NCI-H2227 (cell line): ENCODE measurements at regions not wholly inside any gene's neighbourhood (a gene's known extent, or its start where the extent isn't known, plus 50 kb on each side); places are given as distances from the start of the nearest gene placed in this dataset.
"Not testable (repeated sequence)": the region's sequence is repeated elsewhere in the genome, so short reads cannot be mapped to it uniquely, and the experiment has no call there.

Experiments
- DNase-seq: peaks from one replicate; lab custom pipeline; 2025; ENCODE audit not compliant: unreplicated experiment; lab: John Stamatoyannopoulos, UW

DNA sequence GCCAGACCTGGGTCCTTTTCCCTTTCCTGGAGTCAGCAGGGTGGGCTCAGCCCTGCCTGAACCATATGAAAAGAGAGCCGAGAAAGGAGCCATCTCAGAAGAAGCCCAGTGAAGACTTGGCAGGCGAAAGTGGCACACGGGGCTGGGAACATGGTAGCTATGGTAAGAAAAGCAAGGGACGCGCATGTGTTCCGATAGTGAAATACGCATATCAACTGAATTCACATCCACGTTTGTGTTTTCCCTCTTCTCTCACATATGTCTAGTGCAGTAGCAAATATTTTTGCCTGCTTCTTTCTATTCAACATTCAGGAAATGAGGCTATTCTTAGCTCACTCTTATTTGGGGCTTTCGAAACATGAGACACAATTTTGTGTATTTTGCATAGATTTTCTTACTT lies 54.1 kb upstream of the PEG3 start:
- no peak for DNase-seq

DNA sequence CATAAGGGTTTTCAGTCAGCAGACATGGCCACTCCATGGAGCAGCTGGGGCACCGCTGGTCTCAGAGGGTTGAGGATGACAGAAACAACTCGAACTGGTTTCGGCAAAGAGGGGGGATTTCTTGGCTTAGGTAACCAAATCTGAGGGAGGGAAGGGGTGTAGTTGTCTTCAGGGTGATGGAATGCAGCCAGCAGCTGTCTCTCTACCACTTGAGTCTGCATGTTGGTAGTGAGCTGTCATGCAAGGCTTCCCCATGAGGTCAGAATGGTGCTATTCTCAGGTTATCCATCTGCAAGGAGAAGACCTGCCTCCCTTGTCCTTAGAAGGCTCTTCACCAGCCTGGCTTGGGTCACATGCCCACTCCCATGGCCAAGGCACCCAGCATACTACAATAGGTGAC lies 55.6 kb upstream of the PEG3 start:
- no peak for DNase-seq

DNA sequence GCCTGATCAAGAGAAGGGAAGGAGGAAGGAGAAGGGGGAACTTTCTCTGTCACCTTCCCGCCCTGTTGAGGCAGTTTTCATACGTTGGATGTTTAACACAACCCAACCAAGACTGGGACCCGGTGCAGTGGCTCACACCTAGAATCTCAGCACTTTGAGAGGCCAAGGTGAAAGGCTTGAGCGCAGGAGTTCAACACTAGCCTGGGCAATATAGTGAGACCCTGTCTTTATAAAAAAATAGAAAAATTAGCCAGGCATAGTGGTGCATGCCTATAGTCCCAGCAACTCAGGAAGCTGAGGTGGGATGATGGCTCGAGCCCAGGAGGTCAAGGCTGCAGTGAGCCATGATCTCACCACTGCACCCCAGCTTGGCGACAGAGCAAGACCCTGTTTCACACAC lies 59.4 kb upstream of the PEG3 start:
- no peak for DNase-seq

DNA sequence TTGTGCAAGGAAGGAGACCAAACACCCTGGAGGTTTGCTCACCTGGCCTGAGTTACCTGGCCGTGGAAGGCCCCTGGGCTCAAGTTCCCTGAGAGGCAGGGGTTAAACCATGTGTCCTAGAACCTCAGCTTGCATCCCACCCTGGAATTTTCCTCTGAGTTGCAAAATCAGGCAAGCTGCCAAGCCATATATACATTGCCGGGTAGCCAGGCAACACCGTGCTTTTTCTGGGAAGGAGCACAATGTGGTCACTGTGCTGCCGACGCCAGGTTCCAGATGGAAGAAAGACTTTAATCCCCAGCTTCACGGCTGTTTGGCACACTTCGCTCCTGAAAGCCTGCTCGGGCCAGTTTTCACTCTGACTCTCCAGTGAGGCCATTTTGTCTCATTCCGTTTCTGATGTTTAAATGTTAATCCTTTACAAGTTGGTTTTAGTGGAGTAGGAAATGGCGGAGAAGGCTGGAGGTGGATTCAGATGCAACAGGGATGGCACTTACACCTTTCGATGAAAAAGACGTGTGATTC lies 60.1 kb upstream of the PEG3 start:
- DNase-seq: no peak

DNA sequence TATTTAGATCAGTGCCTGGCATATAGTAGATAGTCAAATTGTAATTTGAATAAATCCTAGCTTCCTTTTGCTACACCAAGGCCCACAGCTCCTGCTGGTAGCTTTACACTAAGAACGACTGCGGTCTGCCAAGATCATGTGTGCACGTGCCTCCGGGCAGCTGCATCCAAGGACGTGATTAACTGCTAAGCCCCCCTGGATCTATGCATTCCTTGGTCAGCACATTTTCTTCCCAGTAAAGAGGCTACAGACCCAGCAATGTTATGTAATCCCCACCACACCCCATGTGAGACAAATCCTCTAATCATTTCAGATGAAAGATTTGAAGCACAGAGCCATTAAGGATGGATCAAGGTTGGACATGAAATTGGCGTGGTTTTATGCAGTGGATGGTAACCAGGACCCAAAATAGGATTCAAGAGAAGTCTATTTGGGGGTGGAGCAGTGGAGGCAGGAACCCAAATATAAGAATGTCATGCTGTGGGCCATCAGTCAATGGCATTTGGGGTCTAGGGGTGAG lies 65.2 kb upstream of the PEG3 start:
- no peak for DNase-seq

DNA sequence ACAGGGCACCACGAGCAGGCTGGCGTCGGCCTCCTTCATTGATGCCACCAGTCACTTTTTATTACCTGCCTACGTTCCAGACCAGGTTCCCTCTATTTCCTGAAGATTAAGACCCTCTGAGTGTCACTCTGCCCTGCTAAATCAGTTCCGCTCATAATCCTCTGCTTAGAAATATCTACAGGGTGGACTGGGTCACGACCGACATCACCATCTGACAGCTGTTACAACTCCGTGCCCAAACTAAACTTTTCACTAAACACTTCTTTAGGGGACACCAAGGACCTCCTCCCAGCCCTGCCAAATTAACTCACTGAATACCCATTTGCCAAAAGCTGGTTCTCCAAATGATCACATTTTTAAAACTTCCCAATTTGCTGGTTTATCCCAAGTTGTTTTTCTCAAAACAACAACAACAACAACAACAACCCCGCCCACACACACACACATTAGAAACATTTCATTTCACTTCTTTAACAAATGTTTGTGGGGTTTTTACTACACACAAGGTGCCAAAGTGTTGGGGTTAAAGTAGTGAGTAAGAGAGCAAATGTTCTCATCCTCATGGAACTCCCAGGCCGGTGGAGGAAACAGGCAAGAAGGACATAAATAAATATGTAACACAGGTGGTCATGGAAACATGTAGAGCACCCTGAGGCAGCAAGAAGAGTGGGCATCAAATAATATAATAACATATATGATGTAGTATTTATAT lies 72.0 kb upstream of the PEG3 start:
- no peak for DNase-seq

DNA sequence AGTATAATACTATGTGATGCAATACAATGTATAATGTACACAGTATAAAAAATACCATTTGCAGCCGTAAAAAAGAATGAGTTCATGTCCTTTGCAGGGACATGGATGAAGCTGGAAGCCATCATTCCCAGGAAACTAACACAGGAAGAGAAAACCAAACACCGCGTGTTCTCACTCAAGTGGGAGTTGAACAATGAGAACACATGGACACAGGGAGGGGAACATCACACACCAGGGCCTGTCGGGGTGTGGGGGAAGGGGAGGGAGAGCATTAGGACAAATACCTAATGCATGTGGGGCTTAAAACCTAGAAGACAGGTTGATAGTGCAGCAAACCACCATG lies 72.6 kb upstream of the PEG3 start:
- not testable (repeated sequence) for DNase-seq

DNA sequence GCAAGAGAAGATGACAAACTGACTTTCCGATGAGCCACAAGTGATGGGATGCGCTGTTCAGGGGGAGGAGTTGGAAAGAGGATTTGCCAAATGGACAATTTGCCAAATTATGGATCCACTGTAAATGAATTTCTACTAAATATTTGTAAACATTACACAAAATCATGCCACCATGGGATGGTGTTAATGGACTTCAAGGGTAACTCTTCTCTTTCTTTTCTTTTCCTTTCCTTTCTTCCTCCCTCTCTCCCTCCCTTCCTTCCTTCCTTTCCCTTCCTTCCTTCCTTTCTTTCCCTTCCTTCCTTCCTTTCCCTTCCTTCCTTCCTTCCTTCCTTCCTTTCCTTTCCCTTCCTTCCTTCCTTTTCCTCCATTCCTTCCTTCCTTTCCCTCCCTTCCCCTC lies 76.0 kb upstream of the PEG3 start:
- DNase-seq: no peak

DNA sequence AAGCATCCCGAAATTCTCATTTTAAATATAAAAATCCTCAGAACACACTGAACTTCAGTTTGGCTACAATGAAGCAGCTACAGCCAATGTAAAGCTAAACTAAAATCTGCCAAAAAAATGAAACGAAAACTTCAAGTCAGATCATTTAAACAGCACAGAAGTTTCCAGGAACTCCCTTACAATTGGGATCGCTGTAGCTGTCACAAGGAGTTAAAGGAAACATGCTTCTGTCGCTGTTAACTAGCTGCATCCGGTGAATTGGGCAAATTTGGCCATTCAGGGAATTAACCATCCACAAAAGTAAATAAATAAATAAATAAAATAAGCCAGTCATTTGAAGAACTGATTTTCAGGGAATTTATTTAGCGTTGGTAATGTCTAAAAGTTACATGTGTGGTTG lies 77.0 kb upstream of the PEG3 start:
- no peak for DNase-seq

DNA sequence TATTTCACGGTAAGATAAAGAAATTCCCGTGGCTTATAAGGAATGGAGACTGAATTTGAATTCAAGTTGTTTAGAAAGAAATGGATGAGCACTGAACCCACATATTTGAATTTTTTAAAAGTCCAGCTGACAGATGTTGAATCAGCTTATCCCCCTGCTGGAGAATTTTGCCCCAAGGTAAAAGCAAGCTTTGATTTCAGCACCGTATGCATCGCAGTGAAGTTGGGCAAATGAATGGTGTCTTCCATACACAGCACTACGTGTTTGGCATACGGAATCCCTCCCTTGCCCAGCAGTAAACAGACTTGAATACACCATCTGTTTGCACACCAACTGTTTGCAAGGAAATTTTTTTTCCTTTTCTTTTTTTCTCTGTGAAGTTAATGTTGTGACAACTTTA lies 77.5 kb upstream of the PEG3 start:
- peak; percentile 49 for DNase-seq

DNA sequence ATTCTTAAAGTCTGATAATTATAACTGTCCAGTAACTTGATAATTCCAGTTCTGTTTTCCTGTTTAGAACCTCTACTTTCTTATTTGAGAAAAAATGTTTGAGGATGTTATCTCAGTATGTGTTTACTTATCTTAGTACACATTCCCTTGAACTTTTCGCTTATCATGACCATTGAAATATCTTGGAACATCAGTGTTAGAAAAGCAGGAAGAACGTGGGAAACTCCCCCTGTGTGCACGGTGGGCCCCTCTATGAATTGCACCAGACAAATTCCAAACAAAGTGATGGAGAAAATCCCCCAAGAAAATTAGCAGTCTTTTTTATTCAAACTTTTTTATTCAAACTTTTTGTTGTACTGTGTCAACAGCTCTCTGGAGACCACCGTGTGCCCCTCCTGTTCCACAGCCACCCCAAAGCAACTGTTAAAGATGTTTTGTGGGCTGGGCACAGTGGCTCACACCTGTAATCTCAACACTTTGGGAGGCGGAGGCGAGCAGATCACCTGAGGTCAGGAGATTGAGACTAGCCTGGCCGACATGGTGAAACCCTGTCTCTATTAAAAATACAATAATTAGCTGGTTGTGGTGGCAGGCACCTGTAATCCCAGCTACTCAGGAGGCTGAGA lies 78.3 kb upstream of the PEG3 start:
- DNase-seq: no peak

DNA sequence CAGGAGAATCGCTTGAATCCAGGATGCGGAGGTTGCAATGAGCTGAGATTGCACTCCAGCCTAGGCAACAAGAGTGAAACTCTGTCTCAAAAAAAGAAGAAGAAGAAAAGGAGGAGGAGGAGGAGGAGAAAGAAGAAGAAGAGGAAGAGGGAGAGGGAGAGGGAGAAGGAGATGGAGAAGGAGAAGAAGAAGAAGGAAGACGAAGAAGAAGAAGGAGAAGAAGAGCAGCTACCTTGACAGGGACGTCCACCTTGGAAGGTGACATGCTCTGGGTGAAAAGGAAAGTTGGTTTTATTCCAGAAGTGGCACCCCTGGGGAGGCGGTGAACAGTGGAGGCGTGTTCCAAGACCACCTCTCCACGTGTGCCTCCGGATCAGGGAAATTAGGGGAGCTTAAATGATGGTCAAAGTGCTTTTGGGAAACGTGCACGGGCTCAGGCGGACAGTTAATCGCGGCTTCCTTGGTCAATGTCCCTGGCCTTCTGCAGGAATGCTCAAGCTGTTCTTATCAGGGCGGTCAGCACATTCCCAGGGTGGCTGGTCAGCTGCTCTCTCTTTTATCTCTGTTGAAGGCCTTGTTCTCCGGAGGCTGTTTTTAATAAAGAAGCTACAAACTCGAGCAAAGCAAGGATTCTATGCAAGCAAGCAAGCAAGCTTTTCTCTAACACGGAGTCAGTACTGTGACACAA lies 78.9 kb upstream of the PEG3 start:
- DNase-seq: no peak

DNA sequence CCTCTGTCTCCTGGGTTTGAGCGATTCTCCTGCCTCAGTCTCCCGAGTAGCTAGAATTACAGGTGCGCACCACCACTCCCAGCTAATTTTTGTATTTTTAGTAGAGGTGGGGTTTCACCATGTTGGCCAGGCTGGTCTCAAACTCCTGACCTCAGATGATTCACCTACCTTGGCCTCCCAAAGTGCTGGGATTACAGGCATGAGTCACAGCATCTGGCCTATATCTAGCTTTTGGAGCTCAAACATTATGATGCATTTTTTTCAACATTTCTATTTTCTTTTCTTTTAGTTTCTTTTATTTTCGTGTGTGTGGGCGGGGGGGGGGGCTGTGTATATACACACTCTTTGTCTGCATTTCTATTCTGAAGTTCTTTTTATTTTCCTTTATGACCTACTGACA lies 85.6 kb upstream of the PEG3 start:
- not testable (repeated sequence) for DNase-seq

DNA sequence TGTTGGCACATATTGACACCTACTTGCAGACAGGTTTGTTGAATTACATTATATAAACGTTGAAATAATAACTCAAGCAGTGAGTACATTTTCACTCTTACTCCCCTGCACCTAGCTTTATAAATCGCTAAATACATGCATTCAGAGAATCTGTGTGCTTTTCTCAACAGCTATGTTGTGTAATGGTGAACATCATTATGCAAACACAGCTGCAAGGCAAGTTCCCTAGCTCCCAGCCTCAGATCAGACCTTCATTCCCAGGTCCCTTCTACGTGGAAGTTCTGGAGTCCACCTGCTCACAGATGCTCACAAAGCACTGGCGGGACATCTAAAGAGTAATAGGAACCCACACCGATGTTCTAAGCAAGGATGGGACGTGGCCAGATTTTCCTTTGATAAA lies 86.8 kb upstream of the PEG3 start:
- no peak for DNase-seq

DNA sequence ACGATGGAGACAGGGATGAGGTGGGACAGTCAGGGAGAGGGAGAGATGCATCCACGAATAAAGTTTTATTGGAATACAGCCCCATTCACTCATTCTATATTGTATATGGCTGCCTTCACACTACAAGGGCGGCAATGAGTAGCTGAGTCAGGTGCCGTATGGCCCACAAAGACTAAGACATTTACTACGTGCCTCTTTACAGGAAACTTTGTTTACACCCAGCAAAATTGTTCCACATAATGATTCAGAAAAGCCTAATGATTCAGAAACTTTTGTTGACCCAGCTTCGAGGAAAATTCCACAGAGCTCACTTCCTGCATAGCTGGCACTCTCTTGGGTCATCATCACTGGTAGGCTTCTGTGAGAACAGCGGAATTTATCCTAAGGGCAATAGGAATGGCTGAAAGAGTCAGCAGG lies 87.3 kb upstream of the PEG3 start:
- no peak for DNase-seq

DNA sequence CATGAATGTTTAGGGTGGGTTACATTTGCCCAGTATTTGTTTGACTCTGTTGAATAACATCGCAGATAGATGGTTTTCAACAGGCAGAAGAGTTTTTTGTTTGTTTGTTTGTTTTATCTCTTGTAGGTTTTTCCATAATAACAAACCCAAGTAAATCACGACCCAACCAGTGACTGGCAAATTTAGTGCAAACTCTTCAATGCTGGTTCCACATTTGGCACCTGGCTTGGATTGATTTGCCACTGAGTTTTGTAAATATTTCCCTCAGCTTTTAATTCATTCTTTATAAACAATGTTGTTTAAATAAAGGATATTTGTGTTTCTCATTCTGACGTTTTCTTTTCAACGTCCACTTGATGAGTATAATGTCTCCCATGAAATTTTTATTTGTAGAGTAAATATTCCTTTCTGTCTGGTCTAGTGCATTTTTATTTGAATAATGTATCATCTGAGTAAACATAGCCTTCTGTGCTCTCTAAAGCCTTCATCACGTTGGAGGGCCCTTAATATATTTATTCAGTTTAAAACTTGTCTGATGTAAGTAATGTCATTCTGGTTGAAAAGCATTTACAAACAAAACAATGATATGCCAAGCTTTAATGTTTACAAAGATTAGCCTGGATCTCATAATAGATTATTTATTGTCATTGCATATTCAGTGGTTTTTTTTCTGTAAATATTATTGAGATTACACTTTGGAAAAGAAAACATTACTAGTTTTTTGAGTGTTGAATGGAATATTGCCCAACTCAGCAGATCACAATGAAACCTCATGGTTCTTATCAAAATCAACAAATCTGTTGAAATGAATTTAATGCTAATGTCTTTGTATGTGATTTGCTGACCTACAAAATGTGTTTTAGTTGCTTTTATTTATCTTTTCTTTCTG lies 90.4 kb upstream of the PEG3 start:
- DNase-seq: no peak

DNA sequence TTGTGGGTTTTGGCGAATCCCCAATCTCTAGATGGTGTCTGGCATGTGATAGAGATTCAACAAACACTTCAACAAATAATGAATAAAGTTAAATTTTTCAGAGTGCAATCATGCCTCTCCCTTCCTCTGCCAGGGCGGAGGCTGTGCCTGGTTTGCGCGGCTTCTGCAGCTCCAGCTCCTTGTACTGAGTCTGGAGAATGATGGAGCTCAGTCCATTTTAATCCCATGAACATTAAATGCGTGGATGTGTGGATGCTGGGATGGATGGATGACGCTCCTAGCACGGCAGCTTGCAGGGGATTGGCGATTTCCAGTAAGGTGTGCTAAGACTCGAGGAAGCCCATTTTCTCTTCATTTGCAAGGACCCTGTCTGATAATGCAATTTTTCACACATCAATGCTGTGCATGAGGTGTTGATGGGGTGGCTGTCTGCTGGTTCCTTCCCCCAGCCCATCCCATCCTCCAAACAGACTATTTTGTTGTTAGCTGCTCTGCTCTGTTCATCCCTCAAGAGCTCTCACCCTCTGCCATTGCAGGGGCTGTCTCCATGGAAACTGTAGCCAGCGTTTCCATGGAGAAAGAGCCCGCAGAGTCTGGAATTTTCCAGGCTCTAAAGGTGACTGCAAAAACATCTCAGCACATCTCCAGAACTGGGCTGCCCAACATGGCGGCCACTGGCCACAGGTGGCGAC lies 92.6 kb upstream of the PEG3 start:
- peak; percentile 93 for DNase-seq

DNA sequence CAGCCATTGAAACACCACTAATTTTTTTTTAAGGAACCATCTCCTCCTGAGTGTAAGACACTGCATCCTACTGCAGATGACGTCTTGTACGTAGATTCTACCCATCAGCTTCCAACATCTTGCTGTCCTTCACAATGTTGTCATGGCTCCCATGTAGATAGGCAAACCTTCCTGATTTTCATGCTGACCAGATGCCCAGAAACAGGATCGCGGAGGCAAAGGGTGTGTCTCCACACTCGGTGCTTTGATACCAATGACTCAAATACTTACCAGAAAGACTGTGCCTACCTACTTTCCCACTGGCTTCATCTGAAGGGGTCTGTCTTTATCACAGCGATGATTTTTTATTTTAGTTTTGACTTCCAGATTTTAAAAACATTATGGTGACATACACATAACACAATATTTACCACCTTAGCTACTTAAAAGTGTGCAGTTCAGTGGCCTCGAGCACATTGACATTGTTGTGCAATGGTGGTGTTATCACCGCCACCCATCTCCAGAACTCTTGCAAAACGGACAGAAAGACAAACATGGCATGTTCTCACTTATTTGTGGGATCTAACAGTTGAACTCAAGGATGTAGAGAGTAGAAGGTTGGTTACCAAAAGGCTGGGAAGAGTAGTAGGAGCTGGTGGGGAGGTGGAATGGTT lies 94.0 kb upstream of the PEG3 start:
- no peak for DNase-seq

DNA sequence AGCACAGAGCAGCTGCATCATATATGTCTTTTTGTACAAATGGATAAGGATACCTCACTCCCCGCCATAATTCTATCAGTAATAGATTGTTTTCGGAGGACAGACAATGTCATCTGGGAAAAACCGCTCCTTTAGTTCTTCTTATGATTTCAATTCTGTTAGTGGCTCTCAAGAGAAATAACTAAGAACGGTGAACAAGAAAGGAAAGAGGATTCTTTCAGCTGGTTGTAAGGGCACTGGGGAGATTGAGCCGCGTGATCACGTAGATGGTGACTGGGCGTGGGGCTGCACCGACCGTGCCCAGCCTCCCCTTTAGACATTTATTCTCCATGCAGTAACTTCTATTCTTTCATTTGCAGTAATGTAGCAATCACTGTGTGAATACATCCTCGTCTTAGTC lies 99.4 kb upstream of the PEG3 start:
- no peak for DNase-seq

DNA sequence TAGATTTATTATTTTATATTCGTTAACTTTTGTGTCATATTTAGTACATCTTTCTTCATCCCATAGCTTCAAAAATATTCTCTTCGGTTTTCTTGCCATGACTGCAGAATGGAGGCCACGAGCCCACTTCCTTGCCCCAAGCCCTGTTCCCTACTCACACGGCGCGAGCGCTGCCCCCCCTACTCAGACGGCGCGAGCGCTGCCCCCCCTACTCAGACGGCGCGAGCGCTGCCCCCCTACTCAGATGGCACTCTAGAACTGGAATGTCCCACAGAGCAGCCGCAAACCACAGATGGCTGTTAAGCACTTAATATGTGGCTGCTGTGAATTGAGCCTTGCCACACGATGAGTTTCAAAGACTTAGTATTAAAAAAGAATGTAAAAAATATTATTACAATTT lies 102.2 kb upstream of the PEG3 start:
- DNase-seq: no peak
